GM23338 (cell line): ENCODE measurements at regions not wholly inside any gene's neighbourhood (a gene's known extent, or its start where the extent isn't known, plus 50 kb on each side); places are given as distances from the start of the nearest gene placed in this dataset.

ENCODE experiments used
- ATAC-seq: fragments of 200-7000 bp; cut with Tn5 transposase; 3 replicates; pipeline ENCODE4 v1.9.1; 2020
- DNase-seq: peaks from one replicate; pipeline ENCODE4 v3.0.0-alpha.2; 2015; ENCODE audit warnings: low spot score
- H2AFZ ChIP-seq: fragments of 200-600 bp; sonication (generic); 2 replicates; pipeline ENCODE4 v1.8.0; 2016; ENCODE audit warnings: antibody characterized with exemption, mild to moderate bottlenecking, moderate library complexity
- H3F3A ChIP-seq: fragments of 200-600 bp; sonication (generic); replicated peaks from 2 replicates; pipeline ENCODE4 v1.8.0; 2017; ENCODE audit warnings: antibody characterized with exemption, mixed run types, low read depth
- H3K27ac ChIP-seq: fragments of 200-600 bp; sonication (generic); 2 replicates; pipeline ENCODE4 v1.6.1; 2016; ENCODE audit warnings: low read depth
- H3K27me3 ChIP-seq: fragments of 200-600 bp; sonication (generic); 2 replicates; pipeline ENCODE4 v1.8.0; 2016; ENCODE audit warnings: mild to moderate bottlenecking, mixed run types, moderate library complexity; ENCODE audit not compliant: insufficient read depth
- H3K36me3 ChIP-seq: fragments of 200-600 bp; sonication (generic); 2 replicates; pipeline ENCODE4 v1.8.0; 2016; ENCODE audit warnings: mild to moderate bottlenecking; ENCODE audit not compliant: insufficient read depth
- H3K4me1 ChIP-seq: fragments of 200-600 bp; sonication (generic); 2 replicates; pipeline ENCODE4 v1.8.0; 2016; ENCODE audit warnings: mild to moderate bottlenecking, moderate library complexity; ENCODE audit not compliant: insufficient read depth
- H3K4me2 ChIP-seq: fragments of 200-600 bp; sonication (generic); 2 replicates; pipeline ENCODE4 v1.7.1; 2017; ENCODE audit warnings: mixed run types
- H3K4me3 ChIP-seq: fragments of 200-600 bp; sonication (generic); 2 replicates; pipeline ENCODE4 v1.6.1; 2016; ENCODE audit warnings: mixed run types
- H3K79me2 ChIP-seq: fragments of 200-600 bp; sonication (generic); replicated peaks from 2 replicates; pipeline ENCODE4 v1.8.0; 2017; ENCODE audit warnings: mild to moderate bottlenecking; ENCODE audit not compliant: insufficient read depth
- H3K9me2 ChIP-seq: fragments of 200-600 bp; sonication (generic); 2 replicates; pipeline ENCODE4 v1.8.0; 2017; ENCODE audit not compliant: insufficient read depth
- H4K20me1 ChIP-seq: fragments of 200-600 bp; sonication (generic); replicated peaks from 2 replicates; pipeline ENCODE4 v1.8.0; 2017; ENCODE audit warnings: mild to moderate bottlenecking; ENCODE audit not compliant: insufficient read depth
- H3K27ac Mint-ChIP-seq: 2 replicates; pipeline ENCODE4 v1.8.0; 2020; ENCODE audit warnings: inconsistent platforms, mild to moderate bottlenecking, moderate library complexity, mixed read lengths
- H3K27me3 Mint-ChIP-seq: 3 replicates; pipeline ENCODE4 v1.8.0; 2022; ENCODE audit warnings: low read depth, mild to moderate bottlenecking, moderate library complexity, mixed read lengths, inconsistent platforms; ENCODE audit not compliant: insufficient read depth, poor library complexity
- H3K36me3 Mint-ChIP-seq: 3 replicates; pipeline ENCODE4 v1.8.0; 2021; ENCODE audit warnings: low read depth, mild to moderate bottlenecking, inconsistent platforms, moderate library complexity, mixed read lengths
- H3K4me1 Mint-ChIP-seq: 3 replicates; pipeline ENCODE4 v1.8.0; 2020; ENCODE audit warnings: mild to moderate bottlenecking, inconsistent platforms, mixed read lengths
- H3K4me3 Mint-ChIP-seq: 3 replicates; pipeline ENCODE4 v1.8.0; 2021; ENCODE audit warnings: moderate library complexity, mild to moderate bottlenecking, inconsistent platforms, mixed read lengths
- H3K9me3 Mint-ChIP-seq: 3 replicates; pipeline ENCODE4 v1.8.0; 2020; ENCODE audit warnings: moderate library complexity, mild to moderate bottlenecking, inconsistent platforms, mixed read lengths
- CREB1 ChIP-seq: fragments of 250-450 bp; sonication (Bioruptor Pico); IDR thresholded peaks from 2 replicates; pipeline ENCODE4 v1.5.0; 2020; ENCODE audit warnings: low read depth, mild to moderate bottlenecking, moderate library complexity
- CTCF ChIP-seq, 2 experiments: fragments of 200-600 bp in 1 of 2; sonication (generic) in 1 of 2; conservative IDR thresholded peaks; 2 replicates each; pipeline versions ENCODE4 v1.5.1 to v1.6.1; 2016 to 2017; ENCODE audit warnings: antibody characterized with exemption in 2 of 2, low read depth in 2 of 2, mild to moderate bottlenecking in 2 of 2, moderate library complexity in 1 of 2
- EZH2 ChIP-seq: fragments of 200-600 bp; sonication (generic); IDR thresholded peaks from one replicate; pipeline ENCODE4 v1.8.0; 2017; ENCODE audit warnings: antibody characterized with exemption, mild to moderate bottlenecking, low read depth; ENCODE audit not compliant: unreplicated experiment
- JUNB ChIP-seq: IDR thresholded peaks from one replicate; pipeline ENCODE4 v1.6.1; 2016; ENCODE audit warnings: antibody characterized with exemption; ENCODE audit not compliant: unreplicated experiment
- NANOG ChIP-seq: IDR thresholded peaks from 2 replicates; pipeline ENCODE4 v1.6.1; 2016; ENCODE audit warnings: antibody characterized with exemption, borderline replicate concordance
- POLR2AphosphoS5 ChIP-seq: IDR thresholded peaks from 2 replicates; pipeline ENCODE4 v1.6.1; 2016; ENCODE audit warnings: antibody characterized with exemption, low read depth
- ZNF114 ChIP-seq: fragments of 250-450 bp; sonication (Bioruptor Pico); IDR thresholded peaks from 2 replicates; pipeline ENCODE4 v1.5.0; 2020; ENCODE audit warnings: mild to moderate bottlenecking, moderate library complexity
- TF ChIP-seq, protein P1 (sequence below): IDR thresholded peaks from one replicate; pipeline ENCODE4 v1.6.1; 2018; ENCODE audit warnings: antibody characterized with exemption; ENCODE audit not compliant: unreplicated experiment
- TF ChIP-seq, protein P2 (sequence below): IDR thresholded peaks from 2 replicates; pipeline ENCODE4 v1.6.1; 2016; ENCODE audit warnings: antibody characterized with exemption

DNA sequence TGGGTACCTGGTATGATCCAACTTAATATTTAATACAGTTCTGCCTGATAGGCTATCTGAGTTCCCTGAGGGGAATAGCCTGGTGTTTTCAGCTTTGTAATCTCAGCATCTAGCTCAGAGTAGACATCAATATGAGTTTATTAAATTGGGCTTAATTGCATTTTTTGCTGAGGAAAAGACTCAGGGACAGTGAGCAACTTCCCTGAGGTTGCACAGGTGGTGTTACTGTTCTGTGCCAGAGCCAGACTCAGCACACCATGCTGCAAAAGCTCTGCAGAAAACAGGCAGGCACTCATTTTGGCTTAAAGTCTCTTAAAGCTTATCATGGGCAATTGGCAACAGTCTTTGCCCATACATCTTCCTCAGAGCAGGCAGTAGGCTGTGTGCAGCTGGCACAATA is 90.5 kb upstream of the JUN start:
- Mint-ChIP-seq H3K27me3 (peaks cover 5% of the 10 kb centered on the region), H3K27ac (no peak overlapping the region), H3K4me3 (no peak overlapping the region), H3K9me3 (no peaks in the 10 kb centered on the region), H3K4me1 (peaks cover 16% of the 10 kb centered on the region), H3K36me3 (no peaks in the 10 kb centered on the region)
- peaks cover 10% of the 10 kb centered on the region for H3K9me2 ChIP-seq
- H3K4me3 ChIP-seq = no peak overlapping the region
- H3K27me3 ChIP-seq = no peaks in the 10 kb centered on the region
- no peaks in the 10 kb centered on the region for H3K4me1 ChIP-seq
- H3K4me2 ChIP-seq = no peak overlapping the region; the same call in 1 of the 2 replicates
- H3K27ac ChIP-seq = no peak overlapping the region
- peak overlapping the region; percentile 28; the same call in 1 of the 2 replicates for H2AFZ ChIP-seq
- ATAC-seq (no peak), DNase-seq (no peak)
- no peaks in the 10 kb centered on the region for H3F3A ChIP-seq
- no peaks in the 10 kb centered on the region for H3K36me3 ChIP-seq
- TF ChIP-seq POLR2AphosphoS5 = no peak
- TF ChIP-seq CTCF (conservative IDR thresholded peaks at IDR 0.05; ENCODE audit: low read depth in 2 of 2) = no peak
- no peak for TF ChIP-seq EZH2
- no peak for TF ChIP-seq JUNB
- TF ChIP-seq, protein P1, sequence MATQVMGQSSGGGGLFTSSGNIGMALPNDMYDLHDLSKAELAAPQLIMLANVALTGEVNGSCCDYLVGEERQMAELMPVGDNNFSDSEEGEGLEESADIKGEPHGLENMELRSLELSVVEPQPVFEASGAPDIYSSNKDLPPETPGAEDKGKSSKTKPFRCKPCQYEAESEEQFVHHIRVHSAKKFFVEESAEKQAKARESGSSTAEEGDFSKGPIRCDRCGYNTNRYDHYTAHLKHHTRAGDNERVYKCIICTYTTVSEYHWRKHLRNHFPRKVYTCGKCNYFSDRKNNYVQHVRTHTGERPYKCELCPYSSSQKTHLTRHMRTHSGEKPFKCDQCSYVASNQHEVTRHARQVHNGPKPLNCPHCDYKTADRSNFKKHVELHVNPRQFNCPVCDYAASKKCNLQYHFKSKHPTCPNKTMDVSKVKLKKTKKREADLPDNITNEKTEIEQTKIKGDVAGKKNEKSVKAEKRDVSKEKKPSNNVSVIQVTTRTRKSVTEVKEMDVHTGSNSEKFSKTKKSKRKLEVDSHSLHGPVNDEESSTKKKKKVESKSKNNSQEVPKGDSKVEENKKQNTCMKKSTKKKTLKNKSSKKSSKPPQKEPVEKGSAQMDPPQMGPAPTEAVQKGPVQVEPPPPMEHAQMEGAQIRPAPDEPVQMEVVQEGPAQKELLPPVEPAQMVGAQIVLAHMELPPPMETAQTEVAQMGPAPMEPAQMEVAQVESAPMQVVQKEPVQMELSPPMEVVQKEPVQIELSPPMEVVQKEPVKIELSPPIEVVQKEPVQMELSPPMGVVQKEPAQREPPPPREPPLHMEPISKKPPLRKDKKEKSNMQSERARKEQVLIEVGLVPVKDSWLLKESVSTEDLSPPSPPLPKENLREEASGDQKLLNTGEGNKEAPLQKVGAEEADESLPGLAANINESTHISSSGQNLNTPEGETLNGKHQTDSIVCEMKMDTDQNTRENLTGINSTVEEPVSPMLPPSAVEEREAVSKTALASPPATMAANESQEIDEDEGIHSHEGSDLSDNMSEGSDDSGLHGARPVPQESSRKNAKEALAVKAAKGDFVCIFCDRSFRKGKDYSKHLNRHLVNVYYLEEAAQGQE = no peak
- TF ChIP-seq NANOG = no peak
- TF ChIP-seq ZNF114 (CRISPR knock-in tag) = no peak
- no peak for TF ChIP-seq CREB1 (CRISPR knock-in tag)
- TF ChIP-seq, protein P2, sequence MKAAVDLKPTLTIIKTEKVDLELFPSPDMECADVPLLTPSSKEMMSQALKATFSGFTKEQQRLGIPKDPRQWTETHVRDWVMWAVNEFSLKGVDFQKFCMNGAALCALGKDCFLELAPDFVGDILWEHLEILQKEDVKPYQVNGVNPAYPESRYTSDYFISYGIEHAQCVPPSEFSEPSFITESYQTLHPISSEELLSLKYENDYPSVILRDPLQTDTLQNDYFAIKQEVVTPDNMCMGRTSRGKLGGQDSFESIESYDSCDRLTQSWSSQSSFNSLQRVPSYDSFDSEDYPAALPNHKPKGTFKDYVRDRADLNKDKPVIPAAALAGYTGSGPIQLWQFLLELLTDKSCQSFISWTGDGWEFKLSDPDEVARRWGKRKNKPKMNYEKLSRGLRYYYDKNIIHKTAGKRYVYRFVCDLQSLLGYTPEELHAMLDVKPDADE = no peak
- H4K20me1 ChIP-seq = no peaks in the 10 kb centered on the region
- H3K79me2 ChIP-seq = no peaks in the 10 kb centered on the region
